Fibroblast of lung (primary cell): ENCODE measurements at regions not wholly inside any gene's neighbourhood (a gene's known extent, or its start where the extent isn't known, plus 50 kb on each side); places are given as distances from the start of the nearest gene placed in this dataset.

Experiments
- DNase-seq, 2 donors: peaks; one replicate each; pipeline versions ENCODE4 v3.0.0 to v3.0.0-alpha.2; 2010; ENCODE audit warnings: low read depth in 2 of 2
- H2AFZ ChIP-seq: 2 replicates; pipeline ENCODE4 v1.5.1; 2012; ENCODE audit warnings: low read length, control low read depth, inconsistent platforms
- H3K27ac ChIP-seq: 2 replicates; pipeline ENCODE4 v1.5.1; 2011; ENCODE audit warnings: low read length, control low read depth; ENCODE audit not compliant: insufficient read depth
- H3K27me3 ChIP-seq: 2 replicates; pipeline ENCODE4 v1.5.1; 2011; ENCODE audit warnings: mild to moderate bottlenecking, low read length; ENCODE audit not compliant: control insufficient read depth, insufficient read depth
- H3K36me3 ChIP-seq: 2 replicates; pipeline ENCODE4 v1.5.1; 2011; ENCODE audit warnings: low read length; ENCODE audit not compliant: control insufficient read depth, insufficient read depth
- H3K4me1 ChIP-seq: 2 replicates; pipeline ENCODE4 v1.5.1; 2011; ENCODE audit warnings: low read length; ENCODE audit not compliant: control insufficient read depth, insufficient read depth; ENCODE audit errors: extremely low read depth
- H3K4me2 ChIP-seq: 2 replicates; pipeline ENCODE4 v1.5.1; 2011; ENCODE audit warnings: low read length, control low read depth; ENCODE audit not compliant: insufficient read depth; ENCODE audit errors: extremely low read depth
- H3K4me3 ChIP-seq, 4 experiments: fragments of 200-600 bp in 1 of 4; sonication (generic) in 1 of 4; replicated peaks in 1 of 4; 2 replicates each; pipeline ENCODE4 v1.5.1; 2011 to 2016; ENCODE audit warnings: low read length in 4 of 4, low read depth in 3 of 4, mild to moderate bottlenecking in 3 of 4, control low read depth in 2 of 4, inconsistent platforms in 1 of 4, mixed read lengths in 1 of 4; ENCODE audit not compliant: insufficient read depth in 1 of 4; ENCODE audit errors: control extremely low read depth in 1 of 4
- H3K79me2 ChIP-seq: 2 replicates; pipeline ENCODE4 v1.5.1; 2012; ENCODE audit warnings: mild to moderate bottlenecking, low read length, inconsistent platforms; ENCODE audit not compliant: control insufficient read depth, insufficient read depth
- H3K9ac ChIP-seq: 2 replicates; pipeline ENCODE4 v1.5.1; 2011; ENCODE audit warnings: mild to moderate bottlenecking, low read length, control low read depth; ENCODE audit not compliant: insufficient read depth
- H3K9me3 ChIP-seq: 2 replicates; pipeline ENCODE4 v1.5.1; 2012; ENCODE audit warnings: low read depth, low read length; ENCODE audit not compliant: control insufficient read depth, insufficient read depth
- H4K20me1 ChIP-seq: 2 replicates; pipeline ENCODE4 v1.5.1; 2011; ENCODE audit warnings: low read length; ENCODE audit not compliant: control insufficient read depth, insufficient read depth; ENCODE audit errors: extremely low read depth
- CTCF ChIP-seq, 2 donors: IDR thresholded peaks in 1 of 2; conservative IDR thresholded peaks in 1 of 2; 1 replicate in 1 of 2; 2 replicates in 1 of 2; pipeline ENCODE4 v1.5.1; 2011 to 2012; ENCODE audit warnings: low read length in 2 of 2, control low read depth in 1 of 2, inconsistent platforms in 1 of 2, low read depth in 1 of 2, mild to moderate bottlenecking in 1 of 2
- EZH2 ChIP-seq: IDR thresholded peaks from 2 replicates; pipeline ENCODE4 v1.5.1; 2012; ENCODE audit warnings: low read length, control low read depth, mild to moderate bottlenecking; ENCODE audit errors: missing control alignments

- Histone ChIP-seq H4K20me1 (no peaks in the 10 kb centered on the region), H3K27me3 (no peaks in the 10 kb centered on the region), H3K4me1 (no peaks in the 10 kb centered on the region), H3K9me3 (no peaks in the 10 kb centered on the region), H3K79me2 (no peaks in the 10 kb centered on the region), H3K36me3 (no peaks in the 10 kb centered on the region), H3K4me2 (no peak overlapping the region), H2AFZ (no peak overlapping the region), H3K4me3 (no peak overlapping the region), H3K9ac (no peak overlapping the region), H3K27ac (no peak overlapping the region)
- no peak for TF ChIP-seq EZH2
- TF ChIP-seq CTCF (conservative IDR thresholded peaks at IDR 0.05 in 1 of 2, IDR thresholded peaks at IDR 0.05 in 1 of 2; ENCODE audit: low read depth in 1 of 2, low read length in 2 of 2) = no peak
- peak in 1 of 2 donors; percentile 41 for DNase-seq
Observed at GRCh38 chrX:25737540-25737939, 400.6 kb upstream of the MAGEB18 start.

- Histone ChIP-seq H4K20me1 (no peaks in the 10 kb centered on the region), H3K9me3 (no peaks in the 10 kb centered on the region), H2AFZ (no peak overlapping the region), H3K36me3 (no peaks in the 10 kb centered on the region), H3K27ac (no peak overlapping the region), H3K27me3 (no peaks in the 10 kb centered on the region), H3K4me3 (no peak overlapping the region), H3K4me1 (no peaks in the 10 kb centered on the region), H3K4me2 (no peak overlapping the region), H3K79me2 (no peaks in the 10 kb centered on the region), H3K9ac (no peak overlapping the region)
- no peak for DNase-seq
- no peak for TF ChIP-seq EZH2
- no peak for TF ChIP-seq CTCF (conservative IDR thresholded peaks at IDR 0.05 in 1 of 2, IDR thresholded peaks at IDR 0.05 in 1 of 2; ENCODE audit: low read depth in 1 of 2, low read length in 2 of 2)
Observed at GRCh38 chrX:25742334-25742733, 395.8 kb upstream of the MAGEB18 start.

- no peak overlapping the region for H2AFZ ChIP-seq
- no peak overlapping the region for H3K4me3 ChIP-seq
- H3K79me2 ChIP-seq = no peaks in the 10 kb centered on the region
- H3K36me3 ChIP-seq = no peaks in the 10 kb centered on the region
- no peaks in the 10 kb centered on the region for H3K9me3 ChIP-seq
- H3K27ac ChIP-seq = no peak overlapping the region
- H3K9ac ChIP-seq = no peak overlapping the region
- H4K20me1 ChIP-seq = no peaks in the 10 kb centered on the region
- no peak for DNase-seq
- no peaks in the 10 kb centered on the region for H3K4me1 ChIP-seq
- H3K4me2 ChIP-seq = no peak overlapping the region
- no peaks in the 10 kb centered on the region for H3K27me3 ChIP-seq
- TF ChIP-seq CTCF (conservative IDR thresholded peaks at IDR 0.05 in 1 of 2, IDR thresholded peaks at IDR 0.05 in 1 of 2; ENCODE audit: low read depth in 1 of 2, low read length in 2 of 2) (no peak), EZH2 (no peak)
Observed at GRCh38 chrX:25754399-25754798, 383.7 kb upstream of the MAGEB18 start.
